ENCODE measurements at regions not wholly inside any gene's neighbourhood (a gene's known extent, or its start where the extent isn't known, plus 50 kb on each side); places are given as distances from the start of the nearest gene placed in this dataset.

GRCh38 chr2:21280793-21281192 is 157.0 kb downstream of the TDRD15 start:
- Histone ChIP-seq H3K4me1 (ENCODE audit: insufficient read depth) (no peaks in the 10 kb centered on the region), H3K27ac (ENCODE audit: low read depth) (no peak overlapping the region), H3K36me3 (ENCODE audit: insufficient read depth) (no peaks in the 10 kb centered on the region), H3K4me3 (ENCODE audit: low read depth, low read length) (no peak overlapping the region)
- WGBS: 69% methylated on average over 4 of the region's 4 CpGs
- DNase-seq (ENCODE audit: extremely low spot score): no peak

- H3K4me3 ChIP-seq (ENCODE audit: low read depth, low read length): no peak overlapping the region
- no peaks in the 10 kb centered on the region for H3K36me3 ChIP-seq (ENCODE audit: insufficient read depth)
- no peak for DNase-seq (ENCODE audit: extremely low spot score)
- no peaks in the 10 kb centered on the region for H3K4me1 ChIP-seq (ENCODE audit: insufficient read depth)
- H3K27ac ChIP-seq (ENCODE audit: low read depth): no peak overlapping the region
Observed at GRCh38 chr2:21281384-21281783, 157.6 kb downstream of the TDRD15 start.

GRCh38 chr2:21281791-21282514 is 158.2 kb downstream of the TDRD15 start:
- Histone ChIP-seq H3K4me1 (ENCODE audit: insufficient read depth) (no peaks in the 10 kb centered on the region), H3K27ac (ENCODE audit: low read depth) (no peak overlapping the region), H3K4me3 (ENCODE audit: low read depth, low read length) (no peak overlapping the region), H3K36me3 (ENCODE audit: insufficient read depth) (no peaks in the 10 kb centered on the region)
- WGBS: 41% methylated on average over 8 of the region's 8 CpGs
- DNase-seq (ENCODE audit: extremely low spot score): no peak

- no peak for DNase-seq (ENCODE audit: extremely low spot score)
- no peak overlapping the region for H3K4me3 ChIP-seq (ENCODE audit: low read depth, low read length)
- H3K36me3 ChIP-seq (ENCODE audit: insufficient read depth): no peaks in the 10 kb centered on the region
- no peaks in the 10 kb centered on the region for H3K4me1 ChIP-seq (ENCODE audit: insufficient read depth)
- no peak overlapping the region for H3K27ac ChIP-seq (ENCODE audit: low read depth)
- WGBS: 80% methylated on average over 2 of the region's 2 CpGs
Observed at GRCh38 chr2:21282515-21282898, 158.7 kb downstream of the TDRD15 start.

GRCh38 chr2:21288299-21288698 is 164.5 kb downstream of the TDRD15 start:
- Histone ChIP-seq H3K4me1 (ENCODE audit: insufficient read depth) (no peaks in the 10 kb centered on the region), H3K27ac (ENCODE audit: low read depth) (no peak overlapping the region), H3K4me3 (ENCODE audit: low read depth, low read length) (no peak overlapping the region), H3K36me3 (ENCODE audit: insufficient read depth) (no peaks in the 10 kb centered on the region)
- no peak for DNase-seq (ENCODE audit: extremely low spot score)
- 74% methylated on average over 2 of the region's 2 CpGs for WGBS

GRCh38 chr2:21288739-21289520 is 165.2 kb downstream of the TDRD15 start:
- Histone ChIP-seq H3K27ac (ENCODE audit: low read depth) (no peak overlapping the region), H3K4me1 (ENCODE audit: insufficient read depth) (no peaks in the 10 kb centered on the region), H3K4me3 (ENCODE audit: low read depth, low read length) (no peak overlapping the region), H3K36me3 (ENCODE audit: insufficient read depth) (no peaks in the 10 kb centered on the region)
- DNase-seq (ENCODE audit: extremely low spot score): no peak
- WGBS: 63% methylated on average over 8 of the region's 8 CpGs

GRCh38 chr2:21289551-21289950 is 165.8 kb downstream of the TDRD15 start:
- no peak for DNase-seq (ENCODE audit: extremely low spot score)
- H3K4me3 ChIP-seq (ENCODE audit: low read depth, low read length): no peak overlapping the region
- WGBS: 47% methylated on average over 3 of the region's 3 CpGs
- no peaks in the 10 kb centered on the region for H3K36me3 ChIP-seq (ENCODE audit: insufficient read depth)
- no peaks in the 10 kb centered on the region for H3K4me1 ChIP-seq (ENCODE audit: insufficient read depth)
- H3K27ac ChIP-seq (ENCODE audit: low read depth): no peak overlapping the region

GRCh38 chr2:21289989-21290388 is 166.2 kb downstream of the TDRD15 start:
- Histone ChIP-seq H3K27ac (ENCODE audit: low read depth) (no peak overlapping the region), H3K36me3 (ENCODE audit: insufficient read depth) (no peaks in the 10 kb centered on the region), H3K4me1 (ENCODE audit: insufficient read depth) (no peaks in the 10 kb centered on the region), H3K4me3 (ENCODE audit: low read depth, low read length) (no peak overlapping the region)
- DNase-seq (ENCODE audit: extremely low spot score): no peak
- 27% methylated on average over 3 of the region's 3 CpGs for WGBS

- H3K4me3 ChIP-seq (ENCODE audit: low read depth, low read length): no peak overlapping the region
- H3K36me3 ChIP-seq (ENCODE audit: insufficient read depth): no peaks in the 10 kb centered on the region
- H3K4me1 ChIP-seq (ENCODE audit: insufficient read depth): no peaks in the 10 kb centered on the region
- WGBS: 75% methylated on average over 1 of the region's 1 CpG
- no peak for DNase-seq (ENCODE audit: extremely low spot score)
- no peak overlapping the region for H3K27ac ChIP-seq (ENCODE audit: low read depth)
Observed at GRCh38 chr2:21291426-21291825, 167.7 kb downstream of the TDRD15 start.

GRCh38 chr2:21294446-21294845 is 170.7 kb downstream of the TDRD15 start:
- WGBS: 91% methylated on average over 2 of the region's 2 CpGs
- Histone ChIP-seq H3K27ac (ENCODE audit: low read depth) (no peak overlapping the region), H3K36me3 (ENCODE audit: insufficient read depth) (no peaks in the 10 kb centered on the region), H3K4me3 (ENCODE audit: low read depth, low read length) (no peak overlapping the region), H3K4me1 (ENCODE audit: insufficient read depth) (no peaks in the 10 kb centered on the region)
- no peak for DNase-seq (ENCODE audit: extremely low spot score)

- Histone ChIP-seq H3K4me3 (ENCODE audit: low read depth, low read length) (no peak overlapping the region), H3K27ac (ENCODE audit: low read depth) (no peak overlapping the region), H3K36me3 (ENCODE audit: insufficient read depth) (no peaks in the 10 kb centered on the region), H3K4me1 (ENCODE audit: insufficient read depth) (no peaks in the 10 kb centered on the region)
- 46% methylated on average over 2 of the region's 2 CpGs for WGBS
- no peak for DNase-seq (ENCODE audit: extremely low spot score)
Observed at GRCh38 chr2:21299411-21299810, 175.6 kb downstream of the TDRD15 start.

- H3K36me3 ChIP-seq (ENCODE audit: insufficient read depth): no peaks in the 10 kb centered on the region
- WGBS: 51% methylated on average over 1 of the region's 1 CpG
- H3K27ac ChIP-seq (ENCODE audit: low read depth): no peak overlapping the region
- H3K4me3 ChIP-seq (ENCODE audit: low read depth, low read length): no peak overlapping the region
- no peak for DNase-seq (ENCODE audit: extremely low spot score)
- no peaks in the 10 kb centered on the region for H3K4me1 ChIP-seq (ENCODE audit: insufficient read depth)
Observed at GRCh38 chr2:21301871-21302455, 178.2 kb downstream of the TDRD15 start.

- Histone ChIP-seq H3K36me3 (ENCODE audit: insufficient read depth) (no peaks in the 10 kb centered on the region), H3K4me1 (ENCODE audit: insufficient read depth) (no peaks in the 10 kb centered on the region), H3K27ac (ENCODE audit: low read depth) (no peak overlapping the region), H3K4me3 (ENCODE audit: low read depth, low read length) (no peak overlapping the region)
- WGBS: 72% methylated on average over 1 of the region's 1 CpG
- no peak for DNase-seq (ENCODE audit: extremely low spot score)
Observed at GRCh38 chr2:21303876-21304275, 180.1 kb downstream of the TDRD15 start.

- H3K4me1 ChIP-seq (ENCODE audit: insufficient read depth): no peaks in the 10 kb centered on the region
- no peak overlapping the region for H3K27ac ChIP-seq (ENCODE audit: low read depth)
- no peak for DNase-seq (ENCODE audit: extremely low spot score)
- 93% methylated on average over 3 of the region's 3 CpGs for WGBS
- H3K36me3 ChIP-seq (ENCODE audit: insufficient read depth): no peaks in the 10 kb centered on the region
- no peak overlapping the region for H3K4me3 ChIP-seq (ENCODE audit: low read depth, low read length)
Observed at GRCh38 chr2:21305581-21305980, 181.8 kb downstream of the TDRD15 start.

Data from urinary bladder (tissue), 3 donors.